Omental fat pad (tissue), 3 donors: ENCODE measurements at regions not wholly inside any gene's neighbourhood (a gene's known extent, or its start where the extent isn't known, plus 50 kb on each side); places are given as distances from the start of the nearest gene placed in this dataset.

Experiments
- ATAC-seq: fragments of 150-250 bp; one replicate; pipeline ENCODE4 v1.9.1; 2016; ENCODE audit warnings: mild to moderate bottlenecking, moderate library complexity; ENCODE audit not compliant: low FRiP score
- DNase-seq: peaks from one replicate; pipeline ENCODE4 v3.0.0-alpha.2; 2019; ENCODE audit warnings: low spot score
- TF ChIP-seq, protein P1 (sequence below), 3 donors: fragments of 450-650 bp; IDR thresholded peaks; one replicate each; pipeline ENCODE4 v1.5.1; 2016 to 2017; ENCODE audit warnings: antibody characterized with exemption in 3 of 3, mild to moderate bottlenecking in 3 of 3, moderate library complexity in 2 of 3

DNA sequence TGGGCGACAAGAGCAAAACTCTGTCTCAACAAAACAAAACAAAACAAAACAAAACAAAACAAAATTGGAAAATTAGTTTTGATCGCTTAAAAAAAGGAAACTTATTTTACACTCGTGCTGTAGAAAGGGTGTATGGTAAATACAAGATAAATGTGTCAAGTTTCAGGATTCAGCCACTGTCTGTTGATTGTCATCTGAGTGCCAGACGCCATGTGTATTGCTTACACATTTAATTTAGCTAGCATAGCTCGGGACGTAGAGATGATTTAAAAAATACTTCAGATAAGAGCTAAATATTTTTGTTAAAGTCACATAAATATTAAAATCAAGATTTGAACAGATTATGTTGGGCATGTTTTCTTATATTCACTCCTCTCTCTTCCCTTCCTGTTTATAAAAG lies 568.1 kb upstream of the ZNF804A start:
- no peak for ATAC-seq

DNA sequence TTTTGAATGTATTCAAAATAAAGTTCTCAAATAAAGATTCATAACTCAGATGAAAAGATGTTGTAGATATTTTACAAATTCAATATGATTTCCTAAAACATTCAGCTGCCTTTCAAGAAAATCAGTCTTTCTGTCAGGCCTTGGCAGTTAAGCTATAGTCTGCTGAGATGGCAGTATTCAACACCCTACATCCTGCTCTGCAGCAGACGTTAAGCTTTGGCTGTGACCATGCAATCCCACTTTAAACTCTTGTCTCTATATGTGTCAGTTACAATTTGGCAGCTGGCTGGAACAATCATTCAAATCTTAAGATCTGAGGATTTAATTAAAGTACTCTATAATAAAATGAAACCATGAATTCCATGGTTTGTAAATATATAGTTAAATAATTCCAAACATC lies 567.3 kb upstream of the ZNF804A start:
- DNase-seq (no peak), ATAC-seq (no peak)
- TF ChIP-seq, protein P1, sequence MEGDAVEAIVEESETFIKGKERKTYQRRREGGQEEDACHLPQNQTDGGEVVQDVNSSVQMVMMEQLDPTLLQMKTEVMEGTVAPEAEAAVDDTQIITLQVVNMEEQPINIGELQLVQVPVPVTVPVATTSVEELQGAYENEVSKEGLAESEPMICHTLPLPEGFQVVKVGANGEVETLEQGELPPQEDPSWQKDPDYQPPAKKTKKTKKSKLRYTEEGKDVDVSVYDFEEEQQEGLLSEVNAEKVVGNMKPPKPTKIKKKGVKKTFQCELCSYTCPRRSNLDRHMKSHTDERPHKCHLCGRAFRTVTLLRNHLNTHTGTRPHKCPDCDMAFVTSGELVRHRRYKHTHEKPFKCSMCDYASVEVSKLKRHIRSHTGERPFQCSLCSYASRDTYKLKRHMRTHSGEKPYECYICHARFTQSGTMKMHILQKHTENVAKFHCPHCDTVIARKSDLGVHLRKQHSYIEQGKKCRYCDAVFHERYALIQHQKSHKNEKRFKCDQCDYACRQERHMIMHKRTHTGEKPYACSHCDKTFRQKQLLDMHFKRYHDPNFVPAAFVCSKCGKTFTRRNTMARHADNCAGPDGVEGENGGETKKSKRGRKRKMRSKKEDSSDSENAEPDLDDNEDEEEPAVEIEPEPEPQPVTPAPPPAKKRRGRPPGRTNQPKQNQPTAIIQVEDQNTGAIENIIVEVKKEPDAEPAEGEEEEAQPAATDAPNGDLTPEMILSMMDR (IDR thresholded peaks at IDR 0.05) = no peak

More for the DNA sequence above, 568.1 kb upstream of the ZNF804A start:
- TF ChIP-seq, protein P1 (IDR thresholded peaks at IDR 0.05) = no peak
- DNase-seq = no peak

DNA sequence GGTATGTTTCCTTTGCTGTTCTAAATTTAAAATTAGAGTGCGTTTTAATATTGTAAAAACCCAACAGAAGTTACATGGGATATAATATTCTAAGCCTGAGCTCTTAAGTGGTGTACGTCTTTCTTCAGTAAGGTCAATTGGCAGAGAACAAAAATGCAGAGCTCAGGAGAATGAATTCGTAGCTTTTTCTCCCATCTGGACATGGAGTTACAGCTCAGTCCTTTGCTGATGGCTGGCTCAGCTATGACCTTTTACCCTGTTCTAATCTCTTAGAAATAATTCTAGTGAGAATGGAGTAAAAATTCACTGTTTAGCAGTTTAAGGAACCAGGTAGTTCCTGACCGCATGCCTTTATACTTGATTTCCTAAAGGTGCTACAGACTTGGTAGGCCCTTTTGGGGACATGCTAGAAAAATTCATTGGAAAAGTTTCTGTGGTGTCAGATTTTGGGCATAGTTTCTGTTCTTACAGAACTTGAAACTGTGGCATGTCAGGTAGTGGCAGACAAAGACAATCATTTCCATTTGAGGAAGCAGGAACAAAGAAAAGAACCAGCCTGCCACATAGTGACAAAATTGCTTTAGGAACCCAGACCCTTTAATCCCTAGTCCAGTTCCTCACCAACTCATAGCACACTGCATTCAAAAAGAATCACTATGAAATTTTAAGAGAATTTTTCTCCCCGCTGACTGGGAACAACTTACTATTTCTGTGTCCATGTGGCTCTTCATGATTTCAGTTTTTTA lies 566.8 kb upstream of the ZNF804A start:
- TF ChIP-seq, protein P1 (IDR thresholded peaks at IDR 0.05) = no peak
- no peak for ATAC-seq
- DNase-seq = no peak

DNA sequence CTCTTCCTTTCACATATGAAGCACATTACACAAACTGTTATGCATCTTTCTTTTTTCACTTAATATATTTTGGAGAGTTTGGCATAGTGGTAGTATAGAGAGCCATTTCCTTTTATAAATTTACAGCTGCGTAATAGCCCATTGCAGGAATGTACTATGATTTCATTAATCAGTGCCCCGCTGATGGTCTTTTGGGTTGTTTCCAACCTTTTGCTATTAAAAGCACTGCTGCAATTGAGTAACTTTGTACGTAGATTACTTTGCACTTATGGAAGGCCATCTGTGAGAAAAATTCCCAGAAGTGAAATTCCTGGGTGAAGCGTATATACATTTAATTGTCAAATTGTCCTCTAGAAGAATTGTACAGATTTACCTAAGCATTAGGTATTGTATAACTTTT lies 565.3 kb upstream of the ZNF804A start:
- DNase-seq = no peak
- TF ChIP-seq, protein P1 (IDR thresholded peaks at IDR 0.05) = no peak
- ATAC-seq = peak; percentile 54

DNA sequence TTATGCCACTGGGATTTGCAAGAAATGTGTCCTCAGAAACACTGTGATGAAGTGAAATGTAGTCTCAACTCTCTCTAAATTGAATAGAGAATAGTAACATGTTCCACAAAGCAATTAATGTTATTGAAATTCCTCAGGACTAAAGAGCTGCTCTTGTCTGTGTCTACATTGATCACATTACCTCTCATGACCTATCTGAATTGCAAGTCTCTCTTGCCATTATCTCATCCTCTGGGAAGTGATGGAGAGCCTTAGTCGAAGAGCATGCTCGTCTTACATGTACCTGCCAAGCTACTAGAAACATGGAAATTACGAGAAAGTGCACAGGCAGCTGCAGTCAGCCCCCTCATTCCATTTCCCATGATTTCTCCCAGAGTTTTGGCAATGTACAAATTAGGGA lies 561.1 kb upstream of the ZNF804A start:
- TF ChIP-seq, protein P1 (IDR thresholded peaks at IDR 0.05) = no peak
- ATAC-seq (no peak), DNase-seq (no peak)

DNA sequence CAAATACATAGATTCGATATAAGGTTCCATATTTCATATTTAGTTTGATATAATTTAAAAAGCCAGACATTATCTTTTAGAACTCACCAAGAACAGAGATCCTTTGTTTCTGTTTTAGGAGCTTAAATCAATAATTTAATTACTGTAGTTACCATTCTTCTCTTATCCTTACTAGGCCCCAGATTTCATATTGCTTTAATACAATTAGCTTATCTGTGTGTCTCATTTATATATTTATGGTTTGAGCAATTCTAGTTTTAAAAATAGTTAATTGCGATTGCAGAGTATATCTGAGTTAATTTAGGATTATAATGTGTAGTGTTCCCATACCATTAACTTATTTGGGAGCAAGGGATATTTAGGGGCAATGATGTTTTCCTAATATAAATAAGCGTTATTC lies 558.8 kb upstream of the ZNF804A start:
- no peak for ATAC-seq
- TF ChIP-seq, protein P1 (IDR thresholded peaks at IDR 0.05) = no peak
- no peak for DNase-seq

DNA sequence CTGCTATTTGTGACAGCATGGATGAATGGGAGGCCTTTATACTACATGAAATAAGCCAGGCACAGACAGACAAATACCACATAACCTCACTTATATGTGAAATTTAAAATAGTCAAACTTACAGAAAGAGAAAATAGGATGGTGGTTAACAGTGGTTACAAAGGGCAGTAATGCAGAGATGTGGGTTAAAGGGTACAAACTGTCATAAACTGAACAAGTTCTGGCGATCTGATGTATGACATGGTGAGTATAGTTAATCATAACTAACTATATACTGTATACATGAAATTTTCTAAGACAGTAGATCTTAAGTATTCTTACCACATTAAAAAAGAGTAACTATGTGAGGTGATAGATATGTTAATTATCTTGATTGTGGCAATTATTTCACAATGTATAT lies 558.1 kb upstream of the ZNF804A start:
- ATAC-seq (no peak), DNase-seq (no peak)
- TF ChIP-seq, protein P1 (IDR thresholded peaks at IDR 0.05) = no peak
